Large intestine (tissue), 3 donors: ENCODE measurements at regions not wholly inside any gene's neighbourhood (a gene's known extent, or its start where the extent isn't known, plus 50 kb on each side); places are given as distances from the start of the nearest gene placed in this dataset.
"Not testable (repeated sequence)": the region's sequence is repeated elsewhere in the genome, so short reads cannot be mapped to it uniquely, and the experiment has no call there.

Source experiments
- DNase-seq, 2 donors: peaks; one replicate each; pipeline versions ENCODE4 v3.0.0 to v3.0.0-alpha.2; 2013
- H3K27ac ChIP-seq: one replicate; pipeline ENCODE4 v1.5.1; 2013; ENCODE audit warnings: low read length
- H3K27me3 ChIP-seq: 2 replicates; pipeline ENCODE4 v1.6.1; 2013; ENCODE audit warnings: low read length; ENCODE audit not compliant: control insufficient read depth, insufficient read depth
- H3K36me3 ChIP-seq: 2 replicates; pipeline ENCODE4 v1.6.1; 2013; ENCODE audit warnings: low read length; ENCODE audit not compliant: control insufficient read depth, insufficient read depth
- H3K4me1 ChIP-seq: one replicate; pipeline ENCODE4 v1.6.1; 2013; ENCODE audit warnings: low read length; ENCODE audit not compliant: control insufficient read depth, insufficient read depth
- H3K4me3 ChIP-seq: one replicate; pipeline ENCODE4 v1.5.1; 2013; ENCODE audit warnings: low read length
- H3K9me3 ChIP-seq: one replicate; pipeline ENCODE4 v1.6.1; 2013; ENCODE audit warnings: mild to moderate bottlenecking, low read depth, low read length, moderate library complexity; ENCODE audit not compliant: control insufficient read depth
- WGBS: methylation state at CpG from one replicate; pipeline ENCODE4 v1.1.5; 2013; ENCODE audit warnings: low lambda C conversion rate; ENCODE audit not compliant: insufficient coverage; 5-methylcytosine and 5-hydroxymethylcytosine counted together

DNA sequence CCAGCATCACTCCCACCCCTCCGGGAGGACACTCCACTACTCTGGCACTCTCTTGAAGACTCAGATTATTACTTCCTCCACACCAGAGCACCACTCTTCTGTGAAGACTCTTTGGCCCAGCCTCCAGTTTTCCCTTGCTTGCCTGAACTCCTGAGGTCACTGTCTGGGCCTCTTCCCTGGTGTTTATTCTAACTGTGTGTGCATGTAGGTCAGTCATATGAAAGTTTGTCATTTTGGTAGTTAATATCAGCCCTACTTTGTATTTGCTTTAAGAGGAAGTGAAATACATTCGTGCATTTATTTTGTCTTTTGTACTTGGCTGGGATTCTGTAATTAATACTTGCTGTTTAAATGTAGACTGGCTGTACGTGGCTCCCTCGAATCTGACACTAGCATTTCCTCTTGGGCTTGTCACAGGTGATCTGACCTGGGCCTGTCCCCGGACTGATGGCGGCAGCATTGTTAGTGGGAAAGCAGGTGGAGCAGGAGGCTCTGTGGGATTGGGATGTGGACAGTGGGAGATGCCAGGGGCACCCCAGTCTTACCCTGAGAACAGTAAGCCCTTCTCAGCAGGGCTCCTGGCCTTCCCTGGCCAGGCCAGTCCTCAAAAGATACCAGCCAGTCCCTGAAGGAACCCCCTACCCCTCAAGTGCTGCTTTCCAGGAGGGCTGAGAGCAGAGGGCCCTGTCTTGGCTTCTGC lies 350.5 kb downstream of the CDC5L start:
- Histone ChIP-seq H3K27me3 (no peaks in the 10 kb centered on the region), H3K27ac (peak overlapping the region; percentile 89), H3K4me1 (peaks cover 24% of the 10 kb centered on the region), H3K9me3 (peaks cover 4% of the 10 kb centered on the region), H3K36me3 (no peaks in the 10 kb centered on the region), H3K4me3 (no peak overlapping the region)
- peak in 1 of 2 donors; percentile 25 for DNase-seq
- no CpG with 5 or more reads among the region's 6 CpGs for WGBS

DNA sequence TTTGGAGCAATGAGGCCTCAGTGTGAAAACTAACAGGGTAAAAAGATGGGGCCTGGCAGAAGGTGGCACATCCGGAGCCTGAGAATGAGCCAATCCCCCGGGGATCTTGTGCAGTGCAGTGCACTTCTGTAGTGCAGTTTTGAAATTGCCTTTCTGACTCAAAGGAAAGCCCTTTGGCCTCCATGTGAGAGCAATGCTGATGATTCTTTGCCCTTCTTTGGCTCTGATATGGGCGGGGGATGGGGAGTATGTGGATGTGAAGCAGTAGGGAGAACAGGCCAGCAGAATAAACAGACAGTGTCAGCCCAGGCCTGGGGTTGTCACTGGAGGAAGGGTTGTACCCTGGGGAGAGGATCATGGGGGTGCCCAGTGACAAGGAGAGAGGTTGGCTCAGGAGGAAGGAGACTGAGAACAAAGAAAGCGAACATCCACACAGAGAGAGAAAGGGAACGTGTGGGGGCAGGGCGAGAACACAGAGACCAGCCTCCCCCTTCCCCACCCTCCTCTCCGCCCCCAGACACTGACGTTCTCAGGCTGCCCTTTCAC lies 351.2 kb downstream of the CDC5L start:
- Histone ChIP-seq H3K4me3 (no peak overlapping the region), H3K27me3 (no peaks in the 10 kb centered on the region), H3K9me3 (peaks cover 4% of the 10 kb centered on the region), H3K36me3 (no peaks in the 10 kb centered on the region), H3K4me1 (peaks cover 29% of the 10 kb centered on the region), H3K27ac (peak overlapping the region; percentile 89)
- DNase-seq = peak; percentile 80 to 92
- WGBS = no CpG with 5 or more reads among the region's 8 CpGs

DNA sequence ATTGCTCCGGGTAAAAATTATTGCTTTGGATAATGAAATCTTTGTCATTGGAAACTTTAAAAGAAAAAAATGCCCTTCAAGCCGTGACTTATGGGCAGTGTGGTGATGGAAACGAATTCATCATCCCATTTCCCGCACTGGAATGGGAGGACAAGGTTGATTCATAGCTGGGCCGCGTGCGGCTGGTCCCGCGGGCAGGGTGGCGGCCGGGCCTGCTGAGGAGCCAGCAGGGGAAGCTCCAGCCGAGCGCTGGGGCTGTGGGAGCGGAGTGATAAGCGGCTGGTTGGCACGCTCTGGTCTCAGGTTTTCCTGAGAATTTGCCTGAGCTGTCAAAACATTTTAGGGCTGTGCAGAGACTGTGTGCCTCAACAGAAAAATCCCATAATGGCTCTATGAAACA lies 351.7 kb downstream of the CDC5L start:
- H3K4me3 ChIP-seq = no peak overlapping the region
- H3K27me3 ChIP-seq = no peaks in the 10 kb centered on the region
- no peak for DNase-seq
- peaks cover 29% of the 10 kb centered on the region for H3K4me1 ChIP-seq
- WGBS = 60% methylated on average over 1 of the region's 16 CpGs
- H3K36me3 ChIP-seq = no peaks in the 10 kb centered on the region
- peaks cover 4% of the 10 kb centered on the region for H3K9me3 ChIP-seq
- peak overlapping the region; percentile 57 for H3K27ac ChIP-seq

DNA sequence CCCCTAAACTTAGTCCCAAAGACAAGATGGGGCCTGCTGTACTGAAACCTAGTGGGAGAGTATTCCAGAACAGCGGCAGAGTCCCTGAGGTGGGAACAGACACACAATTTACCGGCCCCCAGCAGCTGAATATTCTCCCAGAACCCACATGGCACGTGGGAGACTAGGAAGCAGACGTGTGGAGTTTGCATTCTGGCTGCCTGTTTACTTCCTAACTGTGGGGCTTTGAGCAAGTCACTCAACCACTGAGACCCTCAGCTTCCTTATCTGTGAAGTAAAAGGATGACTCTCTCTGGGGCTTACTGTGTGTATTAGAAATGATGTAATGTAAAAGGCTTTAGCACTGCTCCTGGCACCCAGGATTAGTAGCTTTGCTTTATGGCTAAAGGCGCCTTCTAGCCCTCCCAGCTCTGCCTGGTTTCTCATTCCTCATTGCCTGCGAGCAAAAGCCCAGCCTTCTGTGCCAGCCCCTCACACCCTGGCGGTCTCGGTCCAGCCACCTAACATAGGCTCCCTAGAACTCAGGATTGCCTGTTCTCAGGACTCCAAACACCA lies 353.1 kb downstream of the CDC5L start:
- Histone ChIP-seq H3K36me3 (no peaks in the 10 kb centered on the region), H3K27me3 (no peaks in the 10 kb centered on the region), H3K4me3 (no peak overlapping the region), H3K4me1 (peaks cover 29% of the 10 kb centered on the region), H3K27ac (no peak overlapping the region), H3K9me3 (peaks cover 4% of the 10 kb centered on the region)
- WGBS = no CpG with 5 or more reads among the region's 8 CpGs
- DNase-seq = no peak

DNA sequence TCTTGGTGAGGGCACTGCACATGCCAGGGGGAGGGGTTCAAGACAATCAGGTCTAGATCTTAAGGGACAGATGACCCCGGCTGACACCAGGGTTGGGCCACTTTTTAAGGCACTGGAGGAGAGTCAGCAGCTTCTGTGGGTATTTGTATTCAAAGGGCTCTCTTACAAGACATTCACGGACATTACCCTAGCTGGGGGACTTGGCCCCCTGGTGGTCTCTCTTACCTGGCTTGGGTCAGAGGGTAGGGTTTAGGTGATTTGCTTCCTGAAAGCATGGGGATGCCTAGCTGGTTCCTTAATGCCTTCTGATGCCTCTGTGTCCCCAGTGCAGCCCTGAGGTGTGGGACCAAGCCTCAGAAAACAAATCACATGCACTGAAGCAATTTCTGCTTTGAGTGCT lies 354.7 kb downstream of the CDC5L start:
- no peak for DNase-seq
- H3K4me3 ChIP-seq = no peak overlapping the region
- H3K27ac ChIP-seq = peak overlapping the region; percentile 23
- peaks cover 4% of the 10 kb centered on the region for H3K9me3 ChIP-seq
- peaks cover 29% of the 10 kb centered on the region for H3K4me1 ChIP-seq
- no CpG with 5 or more reads among the region's 2 CpGs for WGBS
- H3K27me3 ChIP-seq = no peaks in the 10 kb centered on the region
- no peaks in the 10 kb centered on the region for H3K36me3 ChIP-seq

DNA sequence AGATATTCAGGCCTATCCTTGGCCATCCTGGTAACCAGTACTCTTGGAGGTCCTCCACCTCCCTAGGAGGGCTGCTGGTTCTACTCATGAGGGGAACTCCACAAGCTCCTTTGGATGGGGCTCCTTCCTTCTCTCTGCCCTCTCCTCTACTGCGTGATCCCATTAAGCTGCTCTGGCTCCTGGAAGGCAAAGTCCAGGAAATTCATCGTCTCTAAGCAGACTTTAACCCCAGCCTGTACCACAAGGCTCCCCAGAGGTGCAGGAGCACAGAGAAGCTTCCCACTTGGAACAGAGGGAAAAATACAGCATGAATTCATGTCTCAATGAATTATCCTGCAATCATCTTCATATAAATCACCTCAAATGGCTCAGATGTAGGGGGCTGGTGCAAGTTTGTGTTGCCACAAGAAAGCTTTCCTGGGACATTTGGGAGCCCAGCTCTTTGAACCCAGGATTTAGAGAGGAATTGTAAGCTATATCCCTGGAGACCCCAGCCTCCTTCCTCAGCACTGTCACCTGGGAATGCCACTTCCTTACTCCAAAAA lies 355.4 kb downstream of the CDC5L start:
- no peaks in the 10 kb centered on the region for H3K36me3 ChIP-seq
- H3K27ac ChIP-seq = peak overlapping the region; percentile 45
- peak; percentile 70 to 84 for DNase-seq
- no peaks in the 10 kb centered on the region for H3K27me3 ChIP-seq
- no CpG with 5 or more reads among the region's 2 CpGs for WGBS
- H3K4me1 ChIP-seq = peaks cover 26% of the 10 kb centered on the region
- H3K9me3 ChIP-seq = peaks cover 4% of the 10 kb centered on the region
- no peak overlapping the region for H3K4me3 ChIP-seq

DNA sequence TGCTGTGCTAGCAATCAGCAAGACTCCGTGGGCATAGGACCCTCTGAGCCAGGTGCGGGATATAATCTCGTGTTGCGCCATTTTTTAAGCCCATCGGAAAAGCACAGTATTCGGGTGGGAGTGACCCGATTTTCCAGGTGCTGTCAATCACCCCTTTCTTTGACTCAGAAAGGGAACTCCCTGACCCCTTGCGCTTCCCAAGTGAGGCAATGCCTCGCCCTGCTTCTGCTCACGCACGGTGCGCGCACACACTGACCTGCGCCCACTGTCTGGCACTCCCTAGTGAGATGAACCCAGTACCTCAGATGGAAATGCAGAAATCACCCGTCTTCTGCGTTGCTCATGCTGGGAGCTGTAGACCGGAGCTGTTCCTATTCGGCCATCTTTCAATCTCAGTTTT lies 372.6 kb downstream of the CDC5L start:
- H3K4me1 ChIP-seq, DNase-seq, H3K36me3 ChIP-seq, H3K27me3 ChIP-seq, H3K27ac ChIP-seq, H3K4me3 ChIP-seq: not testable (repeated sequence)
- no CpG with 5 or more reads among the region's 18 CpGs for WGBS
- H3K9me3 ChIP-seq = peaks cover 11% of the 10 kb centered on the region

DNA sequence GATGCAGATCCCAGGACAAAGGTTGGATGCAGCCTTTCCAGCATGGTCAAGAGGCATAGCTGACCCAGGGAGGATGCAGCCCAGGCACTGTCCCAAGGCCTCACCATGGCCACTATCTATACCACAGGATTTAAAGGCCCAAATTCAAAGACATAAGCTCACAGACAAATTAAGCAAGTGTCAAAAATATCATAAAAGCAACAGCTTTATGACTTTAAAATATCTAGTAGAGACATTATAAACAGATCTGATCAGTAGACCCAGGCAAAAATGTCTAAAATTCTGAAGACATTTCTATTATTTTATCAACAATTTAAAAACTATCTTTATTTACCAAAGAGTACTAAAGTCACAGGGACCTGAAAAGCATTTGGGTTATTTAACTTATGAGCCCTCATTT lies 373.5 kb downstream of the CDC5L start:
- Histone ChIP-seq H3K36me3 (no peaks in the 10 kb centered on the region), H3K4me1 (no peaks in the 10 kb centered on the region), H3K27ac (no peak overlapping the region), H3K27me3 (no peaks in the 10 kb centered on the region), H3K4me3 (no peak overlapping the region), H3K9me3 (peaks cover 11% of the 10 kb centered on the region)
- no peak for DNase-seq

DNA sequence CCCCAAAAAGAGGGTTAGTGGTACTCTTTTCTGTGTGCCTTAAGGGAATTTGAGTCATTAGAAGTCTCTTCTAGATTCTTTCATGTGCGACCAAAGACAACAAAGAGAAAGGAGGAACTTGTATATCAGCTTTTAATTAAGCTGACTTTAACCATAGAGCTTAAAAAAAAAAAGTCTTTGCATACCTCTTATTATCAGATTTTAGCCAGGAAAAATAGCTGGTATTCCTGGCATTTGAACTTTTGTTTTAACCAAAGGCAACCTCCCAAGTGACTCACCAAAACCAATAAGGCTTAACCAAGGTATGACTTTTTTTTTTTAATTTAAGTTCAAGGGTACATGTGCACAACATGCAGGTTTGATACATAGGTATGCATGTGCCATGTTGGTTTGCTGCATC lies 375.0 kb downstream of the CDC5L start:
- DNase-seq = no peak
- Histone ChIP-seq H3K4me3 (no peak overlapping the region), H3K4me1 (no peaks in the 10 kb centered on the region), H3K9me3 (peaks cover 11% of the 10 kb centered on the region), H3K27ac (no peak overlapping the region), H3K27me3 (no peaks in the 10 kb centered on the region), H3K36me3 (no peaks in the 10 kb centered on the region)
- WGBS = 60% methylated on average over 1 of the region's 1 CpG

DNA sequence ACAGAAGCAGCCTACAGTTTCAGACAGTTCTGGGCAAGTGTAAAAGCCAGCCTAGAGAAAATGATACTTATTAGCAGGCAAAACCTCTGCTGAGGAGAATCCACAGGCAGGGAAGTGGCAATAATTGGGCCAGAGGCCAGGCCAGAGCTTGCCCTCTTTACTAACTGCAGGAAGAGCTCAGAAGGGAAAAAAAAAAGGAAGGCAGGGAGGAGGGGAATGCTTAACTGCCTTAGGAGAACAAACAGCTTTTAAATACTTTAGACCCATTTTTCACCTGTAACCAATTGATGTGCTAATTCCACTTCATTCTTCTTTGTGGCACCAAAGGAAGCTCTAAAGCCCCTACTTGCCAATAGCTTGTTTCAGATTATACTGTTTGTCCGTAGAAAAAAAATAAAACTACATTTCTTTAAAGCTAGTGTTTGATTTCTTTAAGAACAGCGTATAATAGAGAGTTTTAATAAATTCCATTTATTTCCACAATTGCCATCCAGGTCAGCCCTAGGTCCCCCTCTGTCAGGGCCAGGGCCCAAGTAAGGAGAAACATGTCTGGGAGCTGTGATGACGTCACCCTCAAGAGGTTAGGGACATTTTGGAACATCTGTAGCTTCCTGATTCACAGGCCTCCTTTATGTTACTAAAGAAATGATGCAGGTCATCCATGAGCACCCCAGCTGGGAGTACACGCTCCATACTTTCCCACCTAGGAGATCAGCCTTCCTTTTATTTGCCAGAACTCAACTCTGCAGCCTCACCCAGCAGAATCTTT lies 384.3 kb downstream of the CDC5L start:
- Histone ChIP-seq H3K27ac (no peak overlapping the region), H3K27me3 (no peaks in the 10 kb centered on the region), H3K9me3 (no peaks in the 10 kb centered on the region), H3K4me3 (no peak overlapping the region), H3K36me3 (no peaks in the 10 kb centered on the region), H3K4me1 (no peaks in the 10 kb centered on the region)
- WGBS = 100% methylated on average over 1 of the region's 4 CpGs
- DNase-seq = no peak
